Trophoblast cell (in vitro differentiated cells and primary cell): ENCODE measurements at regions not wholly inside any gene's neighbourhood (a gene's known extent, or its start where the extent isn't known, plus 50 kb on each side); places are given as distances from the start of the nearest gene placed in this dataset.
"Not testable (repeated sequence)": the region's sequence is repeated elsewhere in the genome, so short reads cannot be mapped to it uniquely, and the experiment has no call there.

Experiments used
- DNase-seq, 2 donors: peaks; one replicate each; pipeline ENCODE4 v3.0.0-alpha.2; 2016
- H2AFZ ChIP-seq: 2 replicates; pipeline ENCODE4 v1.6.1; 2013; ENCODE audit warnings: low read length, moderate library complexity, mild to moderate bottlenecking; ENCODE audit not compliant: insufficient read depth, poor library complexity
- H2AK5ac ChIP-seq: 2 replicates; pipeline ENCODE4 v1.6.1; 2013; ENCODE audit warnings: mild to moderate bottlenecking, low read length
- H2BK120ac ChIP-seq: 2 replicates; pipeline ENCODE4 v1.6.1; 2013; ENCODE audit warnings: low read length, mild to moderate bottlenecking, moderate library complexity; ENCODE audit not compliant: insufficient read depth, poor library complexity
- H2BK12ac ChIP-seq: 2 replicates; pipeline ENCODE4 v1.6.1; 2013; ENCODE audit warnings: mild to moderate bottlenecking, low read length, moderate library complexity
- H2BK5ac ChIP-seq: 2 replicates; pipeline ENCODE4 v1.6.1; 2013; ENCODE audit warnings: low read length, low read depth, moderate library complexity, mild to moderate bottlenecking; ENCODE audit not compliant: poor library complexity
- H3K14ac ChIP-seq: 2 replicates; pipeline ENCODE4 v1.6.1; 2013; ENCODE audit warnings: mild to moderate bottlenecking, low read length
- H3K18ac ChIP-seq: 2 replicates; pipeline ENCODE4 v1.6.1; 2013; ENCODE audit warnings: mild to moderate bottlenecking, low read length
- H3K23ac ChIP-seq: 2 replicates; pipeline ENCODE4 v1.6.1; 2013; ENCODE audit warnings: low read length
- H3K27ac ChIP-seq: 2 replicates; pipeline ENCODE4 v1.5.1; 2013; ENCODE audit warnings: low read depth, mild to moderate bottlenecking, inconsistent platforms, low read length, moderate library complexity
- H3K27me3 ChIP-seq: 2 replicates; pipeline ENCODE4 v1.6.1; 2013; ENCODE audit warnings: inconsistent platforms, mild to moderate bottlenecking, low read length, moderate library complexity; ENCODE audit not compliant: insufficient read depth
- H3K36me3 ChIP-seq, 2 experiments: 1 replicate in 1 of 2; 2 replicates in 1 of 2; pipeline ENCODE4 v1.6.1; 2013; ENCODE audit warnings: low read length in 2 of 2, mild to moderate bottlenecking in 2 of 2, moderate library complexity in 1 of 2; ENCODE audit not compliant: insufficient read depth in 2 of 2, control insufficient read depth in 1 of 2
- H3K4ac ChIP-seq: 2 replicates; pipeline ENCODE4 v1.6.1; 2013; ENCODE audit warnings: low read depth, mild to moderate bottlenecking, low read length, moderate library complexity
- H3K4me1 ChIP-seq, 2 experiments: 1 replicate in 1 of 2; 2 replicates in 1 of 2; pipeline ENCODE4 v1.6.1; 2013; ENCODE audit warnings: low read length in 2 of 2, mild to moderate bottlenecking in 2 of 2, moderate library complexity in 1 of 2; ENCODE audit not compliant: insufficient read depth in 2 of 2, control insufficient read depth in 1 of 2
- H3K4me2 ChIP-seq: 2 replicates; pipeline ENCODE4 v1.6.1; 2013; ENCODE audit warnings: inconsistent platforms, mild to moderate bottlenecking, low read length, moderate library complexity
- H3K4me3 ChIP-seq: 2 replicates; pipeline ENCODE4 v1.5.1; 2013; ENCODE audit warnings: mild to moderate bottlenecking, low read depth, low read length, inconsistent platforms
- H3K79me1 ChIP-seq: one replicate; pipeline ENCODE4 v1.6.1; 2013; ENCODE audit warnings: low read length
- H3K79me2 ChIP-seq: 2 replicates; pipeline ENCODE4 v1.6.1; 2013; ENCODE audit warnings: low read length, mild to moderate bottlenecking; ENCODE audit not compliant: control insufficient read depth, insufficient read depth, poor library complexity
- H3K9ac ChIP-seq: 2 replicates; pipeline ENCODE4 v1.6.1; 2013; ENCODE audit warnings: mild to moderate bottlenecking, low read length
- H3K9me3 ChIP-seq: 2 replicates; pipeline ENCODE4 v1.6.1; 2013; ENCODE audit warnings: low read depth, mild to moderate bottlenecking, control low read depth, inconsistent platforms, low read length; ENCODE audit not compliant: insufficient read depth
- H4K12ac ChIP-seq: 2 replicates; pipeline ENCODE4 v1.6.1; 2013; ENCODE audit warnings: low read depth, mild to moderate bottlenecking, low read length, moderate library complexity
- H4K8ac ChIP-seq: 2 replicates; pipeline ENCODE4 v1.6.1; 2013; ENCODE audit warnings: low read depth, mild to moderate bottlenecking, low read length, moderate library complexity
- H4K91ac ChIP-seq: one replicate; pipeline ENCODE4 v1.6.1; 2013; ENCODE audit warnings: low read depth, mild to moderate bottlenecking, low read length, moderate library complexity
- WGBS: extraction: QIAGEN DNeasy Blood & Tissue Kit; methylation state at CpG from one replicate; pipeline ENCODE4 v1.1.7; 2013; ENCODE audit warnings: missing lambda C conversion rate; ENCODE audit not compliant: insufficient read length, insufficient coverage; ENCODE audit errors: extremely low coverage; 5-methylcytosine and 5-hydroxymethylcytosine counted together

DNA sequence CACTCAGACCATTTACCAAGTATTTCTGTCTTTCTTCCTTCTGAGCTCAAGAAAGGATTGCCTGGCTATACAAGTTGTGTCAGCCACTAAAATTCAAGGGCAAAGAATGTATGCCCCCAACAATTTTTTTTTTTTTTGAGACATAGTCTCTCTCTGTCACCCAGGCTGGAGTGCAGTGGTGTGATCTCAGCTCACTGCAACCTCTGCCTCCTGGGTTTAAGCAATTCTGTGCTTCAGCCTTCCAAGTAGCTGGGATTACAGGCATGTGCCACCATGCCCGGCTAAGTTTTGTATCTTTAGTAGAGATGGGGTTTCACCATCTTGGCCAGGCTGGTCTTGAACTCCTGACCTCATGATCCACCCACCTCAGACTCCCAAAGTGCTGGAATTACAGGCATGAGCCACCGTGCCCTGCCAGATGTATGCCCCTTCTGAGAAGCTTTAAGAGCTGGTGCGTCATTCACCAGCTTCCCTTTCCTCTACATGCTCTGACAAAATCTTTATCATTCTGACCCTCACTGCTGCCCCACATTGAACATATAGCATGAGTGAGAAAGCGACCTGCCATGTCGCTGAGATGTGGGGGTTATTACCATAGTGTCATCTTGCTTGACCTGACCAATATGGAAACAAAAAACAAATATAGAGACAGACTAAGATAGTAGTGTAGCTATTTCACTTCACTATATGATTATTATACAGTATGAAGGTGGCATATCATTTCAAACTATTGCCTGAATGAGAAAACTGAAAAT, 67.9 kb upstream of the NPAS2 start:
- peak; percentile 25 to 47 for DNase-seq
- H4K91ac ChIP-seq: not testable (repeated sequence)
- no CpG with 5 or more reads among the region's 5 CpGs for WGBS

GRCh38 chr2:100752628-100753333, 67.2 kb upstream of the NPAS2 start:
- no peaks in the 10 kb centered on the region for H3K36me3 ChIP-seq
- H4K8ac ChIP-seq: no peak overlapping the region
- no peak overlapping the region for H3K27ac ChIP-seq
- H4K12ac ChIP-seq: no peak overlapping the region
- H2AK5ac ChIP-seq: no peak overlapping the region
- H3K79me1 ChIP-seq: no peaks in the 10 kb centered on the region
- no peaks in the 10 kb centered on the region for H3K27me3 ChIP-seq
- no peak overlapping the region for H4K91ac ChIP-seq
- no peak overlapping the region for H2AFZ ChIP-seq
- no peak overlapping the region for H3K18ac ChIP-seq
- no CpG with 5 or more reads among the region's 2 CpGs for WGBS
- no peak overlapping the region for H2BK12ac ChIP-seq
- H2BK5ac ChIP-seq: no peak overlapping the region
- no peaks in the 10 kb centered on the region for H3K79me2 ChIP-seq
- no peaks in the 10 kb centered on the region for H3K9me3 ChIP-seq
- no peak overlapping the region for H3K4me3 ChIP-seq
- no peak overlapping the region for H3K4me2 ChIP-seq
- peak in 1 of 2 donors; percentile 88 for DNase-seq
- no peak overlapping the region for H3K9ac ChIP-seq
- H3K23ac ChIP-seq: no peak overlapping the region
- no peak overlapping the region for H3K4ac ChIP-seq
- no peak overlapping the region for H3K14ac ChIP-seq
- H2BK120ac ChIP-seq: no peak overlapping the region
- H3K4me1 ChIP-seq: no peaks in the 10 kb centered on the region

More for the DNA sequence above, 67.9 kb upstream of the NPAS2 start:
- not testable (repeated sequence) for H3K36me3 ChIP-seq, H2BK12ac ChIP-seq, H3K4me1 ChIP-seq, H3K79me1 ChIP-seq, H2AFZ ChIP-seq, H2BK5ac ChIP-seq, H3K23ac ChIP-seq, H3K14ac ChIP-seq, H3K27ac ChIP-seq, H2BK120ac ChIP-seq, H4K8ac ChIP-seq, H3K9ac ChIP-seq, H3K18ac ChIP-seq, H3K4me3 ChIP-seq, H3K27me3 ChIP-seq, H3K4ac ChIP-seq, H3K4me2 ChIP-seq, H4K12ac ChIP-seq, H2AK5ac ChIP-seq, H3K79me2 ChIP-seq, H3K9me3 ChIP-seq

DNA sequence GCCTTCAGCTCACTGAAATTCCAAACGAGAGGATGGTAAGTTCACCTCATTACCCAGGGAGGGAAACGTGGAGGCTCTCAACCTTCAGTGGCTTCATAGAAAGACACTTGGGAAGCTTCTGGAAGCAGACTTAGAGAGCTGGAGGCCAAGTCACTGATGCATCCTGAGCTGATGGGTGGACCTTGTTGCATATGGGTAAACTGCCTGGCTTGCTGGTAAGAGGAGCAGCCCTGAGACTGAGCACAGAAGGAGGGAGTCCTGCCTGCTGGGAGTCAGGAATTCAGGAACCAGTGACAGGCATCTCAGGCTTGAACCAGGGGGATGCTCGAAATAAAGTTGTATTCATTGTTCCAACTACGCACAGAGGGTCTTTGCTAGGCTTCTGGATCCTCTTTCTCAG, 66.5 kb upstream of the NPAS2 start:
- H3K4me1 ChIP-seq: no peaks in the 10 kb centered on the region

DNA sequence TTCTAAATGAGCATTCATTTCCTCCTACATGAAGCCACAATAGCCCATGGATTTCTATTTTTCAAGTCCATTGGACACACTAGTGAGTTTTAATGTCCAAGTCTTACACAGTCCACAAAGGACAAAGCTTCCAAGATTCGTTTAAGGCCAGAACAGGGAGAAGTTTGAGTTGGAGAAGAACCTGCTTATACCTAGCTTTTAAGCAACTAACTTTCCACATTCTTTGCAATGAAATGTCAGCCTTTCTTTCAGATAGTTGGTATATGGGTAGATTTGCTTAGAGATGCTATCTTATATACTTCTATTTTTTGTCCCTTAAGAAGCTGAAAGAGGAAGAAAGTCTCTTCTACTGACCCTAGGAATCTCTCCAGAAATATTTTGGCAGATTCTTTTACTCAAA, 66.1 kb upstream of the NPAS2 start:
- Histone ChIP-seq H3K79me2 (no peaks in the 10 kb centered on the region), H4K8ac (no peak overlapping the region), H4K91ac (no peak overlapping the region), H2AFZ (no peak overlapping the region), H3K4me1 (no peaks in the 10 kb centered on the region), H2BK12ac (no peak overlapping the region), H3K79me1 (no peaks in the 10 kb centered on the region), H2BK120ac (no peak overlapping the region), H3K9ac (no peak overlapping the region), H3K14ac (no peak overlapping the region), H4K12ac (no peak overlapping the region), H3K27ac (no peak overlapping the region), H3K18ac (no peak overlapping the region), H3K9me3 (no peaks in the 10 kb centered on the region), H3K4ac (no peak overlapping the region), H3K23ac (no peak overlapping the region), H2AK5ac (no peak overlapping the region), H3K4me3 (no peak overlapping the region), H3K27me3 (no peaks in the 10 kb centered on the region), H3K4me2 (no peak overlapping the region), H3K36me3 (no peaks in the 10 kb centered on the region), H2BK5ac (no peak overlapping the region)
- WGBS: no CpG with 5 or more reads among the region's 1 CpG
- DNase-seq: peak in 1 of 2 donors; percentile 61

More for the DNA sequence above, 66.5 kb upstream of the NPAS2 start:
- Histone ChIP-seq H3K4me3 (no peak overlapping the region), H3K14ac (no peak overlapping the region), H4K12ac (no peak overlapping the region), H2AK5ac (no peak overlapping the region), H3K23ac (no peak overlapping the region), H2AFZ (no peak overlapping the region), H3K9me3 (no peaks in the 10 kb centered on the region), H3K27ac (no peak overlapping the region), H2BK12ac (no peak overlapping the region), H3K9ac (no peak overlapping the region), H3K27me3 (no peaks in the 10 kb centered on the region), H3K4ac (no peak overlapping the region), H4K8ac (no peak overlapping the region), H3K18ac (no peak overlapping the region), H3K36me3 (no peaks in the 10 kb centered on the region), H4K91ac (no peak overlapping the region), H3K79me2 (no peaks in the 10 kb centered on the region), H2BK5ac (no peak overlapping the region), H3K79me1 (no peaks in the 10 kb centered on the region), H2BK120ac (no peak overlapping the region), H3K4me2 (no peak overlapping the region)
- no CpG with 5 or more reads among the region's 4 CpGs for WGBS
- peak in 1 of 2 donors; percentile 12 for DNase-seq
